CD4-positive, alpha-beta T cell (primary cell): ENCODE measurements at regions not wholly inside any gene's neighbourhood (a gene's known extent, or its start where the extent isn't known, plus 50 kb on each side); places are given as distances from the start of the nearest gene placed in this dataset.

Experiments used
- ATAC-seq: fragments of 200-7000 bp; cut with Tn5 transposase; one replicate; pipeline ENCODE4 v1.10.0; 2022; ENCODE audit warnings: mild to moderate bottlenecking; ENCODE audit not compliant: poor library complexity
- CTCF ChIA-PET: fragments of 350-600 bp; sonication (Branson Sonifier 250); formaldehyde crosslinking; loops from one replicate; lab custom pipeline; 2021; ENCODE audit warnings: antibody characterized with exemption, inconsistent platforms; lab: Charles Lee
- POLR2A ChIA-PET: fragments of 350-600 bp; sonication (Branson Sonifier 250); formaldehyde crosslinking; loops from one replicate; lab custom pipeline; 2021; ENCODE audit warnings: antibody characterized with exemption, inconsistent platforms; lab: Charles Lee
- DNase-seq, 14 experiments: peaks; one replicate each; pipeline ENCODE4 v3.0.0-alpha.2; 2013 to 2020; ENCODE audit warnings: mixed read lengths in 2 of 14
- H3K27ac ChIP-seq, 2 donors: one replicate each; pipeline versions ENCODE4 v1.5.1 to v1.7.0; 2013; ENCODE audit warnings: low read length in 2 of 2, low read depth in 1 of 2, mild to moderate bottlenecking in 1 of 2
- H3K27me3 ChIP-seq, 2 experiments: 1 replicate in 1 of 2; 2 replicates in 1 of 2; pipeline versions ENCODE4 v1.6.1 to v1.7.0; 2013; ENCODE audit warnings: low read length in 2 of 2, control low read depth in 1 of 2, mild to moderate bottlenecking in 1 of 2, moderate library complexity in 1 of 2; ENCODE audit not compliant: insufficient read depth in 2 of 2, control insufficient read depth in 1 of 2
- H3K36me3 ChIP-seq: one replicate; pipeline ENCODE4 v1.6.1; 2013; ENCODE audit warnings: low read length, control low read depth; ENCODE audit not compliant: insufficient read depth
- H3K4me1 ChIP-seq: one replicate; pipeline ENCODE4 v1.6.1; 2013; ENCODE audit warnings: low read length, control low read depth; ENCODE audit not compliant: insufficient read depth
- H3K4me3 ChIP-seq: one replicate; pipeline ENCODE4 v1.5.1; 2013; ENCODE audit warnings: mild to moderate bottlenecking, low read length, moderate library complexity
- H3K9me3 ChIP-seq, 2 experiments: 1 replicate in 1 of 2; 2 replicates in 1 of 2; pipeline versions ENCODE4 v1.6.1 to v1.7.0; 2013; ENCODE audit warnings: low read length in 2 of 2, mild to moderate bottlenecking in 2 of 2, control low read depth in 1 of 2, moderate library complexity in 1 of 2; ENCODE audit not compliant: control insufficient read depth in 1 of 2, insufficient read depth in 1 of 2
- H3K27ac Mint-ChIP-seq: one replicate; pipeline ENCODE4 v1.8.0; 2020; ENCODE audit warnings: mixed read lengths
- H3K27me3 Mint-ChIP-seq: one replicate; pipeline ENCODE4 v1.8.0; 2021; ENCODE audit warnings: mixed read lengths
- H3K36me3 Mint-ChIP-seq: one replicate; pipeline ENCODE4 v1.8.0; 2021; ENCODE audit warnings: low read depth, mixed read lengths
- H3K4me1 Mint-ChIP-seq: one replicate; pipeline ENCODE4 v1.8.0; 2021; ENCODE audit warnings: low read depth, mixed read lengths
- H3K4me3 Mint-ChIP-seq: one replicate; pipeline ENCODE4 v1.8.0; 2020; ENCODE audit warnings: mild to moderate bottlenecking, mixed read lengths
- H3K9me3 Mint-ChIP-seq: one replicate; pipeline ENCODE4 v1.8.0; 2020; ENCODE audit warnings: mixed read lengths
- CTCF ChIP-seq: fragments of 200-600 bp; IDR thresholded peaks from one replicate; pipeline ENCODE4 v1.8.0; 2022; ENCODE audit warnings: antibody characterized with exemption, mild to moderate bottlenecking
- intact Hi-C, 2 experiments: fragments of 100-400 bp; cut with DNase I in 1 of 2; cut with micrococcal nuclease in 1 of 2; formaldehyde crosslinking; loops; one replicate each; pipeline versions ENCODE4 v1.15.1 to v1.9.0; 2023 to 2025; cut with DNase I, micrococcal nuclease

- H3K4me1 Mint-ChIP-seq, result peaks cover 16% of the 10 kb centered on the region
- Histone ChIP-seq H3K27me3 (peaks cover 5 to 7% of the 10 kb centered on the region in 2 experiments), H3K4me1 (peaks cover 10% of the 10 kb centered on the region), H3K4me3 (no peak overlapping the region), H3K36me3 (no peaks in the 10 kb centered on the region), H3K27ac (no peak overlapping the region), H3K9me3 (no peaks in the 10 kb centered on the region)
- no peak for DNase-seq
- TF ChIP-seq CTCF, result no peak
- ChIA-PET POLR2A (interaction anchor here (0.6 to 1.1 kb wide), 4 partner anchors 258 to 523 kb away, joined by 3 to 5 read pairs (median 4); partner anchors contain the start of gene ZFP36L2), CTCF (no interaction called here)
- H3K27me3 Mint-ChIP-seq, result peaks cover 18% of the 10 kb centered on the region
- no peaks in the 10 kb centered on the region for H3K36me3 Mint-ChIP-seq
- no peak overlapping the region for H3K4me3 Mint-ChIP-seq
- ATAC-seq, result no peak
- intact Hi-C loops, result loop anchor here in 1 of 2 experiments (5.0 kb wide), 1 partner anchor 265 kb away; the partner anchor contains the start of gene ZFP36L2
- H3K27ac Mint-ChIP-seq, result no peak overlapping the region
- H3K9me3 Mint-ChIP-seq, result no peaks in the 10 kb centered on the region
These were observed 169.6 kb upstream of the HAAO start for GRCh38 chr2:42961961-42962360.

- no peaks in the 10 kb centered on the region for H3K9me3 Mint-ChIP-seq
- POLR2A ChIA-PET, result no interaction called here
- ATAC-seq (no peak), DNase-seq (no peak)
- Histone ChIP-seq H3K4me3 (no peak overlapping the region), H3K4me1 (peaks cover 10% of the 10 kb centered on the region), H3K27me3 (peaks cover 5 to 7% of the 10 kb centered on the region in 2 experiments), H3K9me3 (no peaks in the 10 kb centered on the region), H3K27ac (no peak overlapping the region), H3K36me3 (no peaks in the 10 kb centered on the region)
- TF ChIP-seq CTCF, result no peak
- H3K4me1 Mint-ChIP-seq, result peaks cover 16% of the 10 kb centered on the region
- intact Hi-C loops, result loop anchor here in 1 of 2 experiments (5.0 kb wide), 1 partner anchor 266 kb away; the partner anchor contains the start of gene ZFP36L2
- CTCF ChIA-PET, result no interaction called here
- peak overlapping the region; percentile 62 for H3K4me3 Mint-ChIP-seq
- H3K27ac Mint-ChIP-seq, result no peak overlapping the region
- H3K27me3 Mint-ChIP-seq, result peaks cover 18% of the 10 kb centered on the region
- H3K36me3 Mint-ChIP-seq, result no peaks in the 10 kb centered on the region
These were observed 169.0 kb upstream of the HAAO start for GRCh38 chr2:42961385-42961811.

GRCh38 chr2:42960842-42961180 is 168.4 kb upstream of the HAAO start:
- H3K9me3 Mint-ChIP-seq, result no peaks in the 10 kb centered on the region
- H3K9me3 ChIP-seq, result no peaks in the 10 kb centered on the region
- H3K36me3 ChIP-seq, result no peaks in the 10 kb centered on the region
- peaks cover 10% of the 10 kb centered on the region for H3K4me1 ChIP-seq
- no peak overlapping the region for H3K27ac ChIP-seq
- H3K27me3 ChIP-seq, result peaks cover 5 to 7% of the 10 kb centered on the region in 2 experiments
- no peak overlapping the region for H3K4me3 ChIP-seq
- H3K4me1 Mint-ChIP-seq, result peaks cover 16% of the 10 kb centered on the region
- no peaks in the 10 kb centered on the region for H3K36me3 Mint-ChIP-seq
- no peak overlapping the region for H3K4me3 Mint-ChIP-seq
- ATAC-seq (no peak), DNase-seq (no peak)
- intact Hi-C loops, result loop anchor here in 1 of 2 experiments (5.0 kb wide), 1 partner anchor 266 kb away; the partner anchor contains the start of gene ZFP36L2
- CTCF ChIA-PET, result no interaction called here
- no peak for TF ChIP-seq CTCF
- POLR2A ChIA-PET, result no interaction called here
- peaks cover 18% of the 10 kb centered on the region for H3K27me3 Mint-ChIP-seq
- H3K27ac Mint-ChIP-seq, result no peak overlapping the region
